K562 (cell line): ENCODE measurements at regions not wholly inside any gene's neighbourhood (a gene's known extent, or its start where the extent isn't known, plus 50 kb on each side); places are given as distances from the start of the nearest gene placed in this dataset.

Experiments used
- CHD1 ChIP-seq: fragments of 200-600 bp; sonication (generic); IDR thresholded peaks from one replicate; pipeline ENCODE4 v1.6.1; 2012; ENCODE audit warnings: mild to moderate bottlenecking, moderate library complexity, low read length, inconsistent platforms
- FOSL1 ChIP-seq: fragments of 200-800 bp; sonication (Bioruptor generic); conservative IDR thresholded peaks from 2 replicates; pipeline ENCODE4 v1.6.1; 2016; ENCODE audit warnings: missing genetic modification characterization, missing compliant biosample characterization
- HNRNPUL1 ChIP-seq: fragments of 200-400 bp; formaldehyde crosslinking; IDR thresholded peaks from 2 replicates; pipeline ENCODE4 v1.6.1; 2017; ENCODE audit warnings: low read length
- HOXB6 ChIP-seq: fragments of 250-450 bp; sonication (Bioruptor Pico); IDR thresholded peaks from 2 replicates; pipeline ENCODE4 v1.5.1; 2022; ENCODE audit warnings: mild to moderate bottlenecking, borderline replicate concordance
- MAFG ChIP-seq: fragments of 450-650 bp; conservative IDR thresholded peaks from 2 replicates; pipeline ENCODE4 v1.6.1; 2016; ENCODE audit warnings: missing genetic modification characterization, missing compliant biosample characterization
- PCBP1 ChIP-seq: fragments of 200-400 bp; formaldehyde crosslinking; IDR thresholded peaks from 2 replicates; pipeline ENCODE4 v1.6.1; 2018; ENCODE audit warnings: mild to moderate bottlenecking, low read depth, low read length; ENCODE audit not compliant: poor library complexity, severe bottlenecking
- TF ChIP-seq, protein P1 (sequence below): fragments of 250-450 bp; sonication (Bioruptor Pico); IDR thresholded peaks from 2 replicates; pipeline ENCODE4 v1.4.0; 2020
- TF ChIP-seq, protein P2 (sequence below): fragments of 250-450 bp; sonication (Bioruptor Pico); IDR thresholded peaks from 2 replicates; pipeline ENCODE4 v1.4.0; 2020; ENCODE audit warnings: mild to moderate bottlenecking, moderate library complexity

DNA sequence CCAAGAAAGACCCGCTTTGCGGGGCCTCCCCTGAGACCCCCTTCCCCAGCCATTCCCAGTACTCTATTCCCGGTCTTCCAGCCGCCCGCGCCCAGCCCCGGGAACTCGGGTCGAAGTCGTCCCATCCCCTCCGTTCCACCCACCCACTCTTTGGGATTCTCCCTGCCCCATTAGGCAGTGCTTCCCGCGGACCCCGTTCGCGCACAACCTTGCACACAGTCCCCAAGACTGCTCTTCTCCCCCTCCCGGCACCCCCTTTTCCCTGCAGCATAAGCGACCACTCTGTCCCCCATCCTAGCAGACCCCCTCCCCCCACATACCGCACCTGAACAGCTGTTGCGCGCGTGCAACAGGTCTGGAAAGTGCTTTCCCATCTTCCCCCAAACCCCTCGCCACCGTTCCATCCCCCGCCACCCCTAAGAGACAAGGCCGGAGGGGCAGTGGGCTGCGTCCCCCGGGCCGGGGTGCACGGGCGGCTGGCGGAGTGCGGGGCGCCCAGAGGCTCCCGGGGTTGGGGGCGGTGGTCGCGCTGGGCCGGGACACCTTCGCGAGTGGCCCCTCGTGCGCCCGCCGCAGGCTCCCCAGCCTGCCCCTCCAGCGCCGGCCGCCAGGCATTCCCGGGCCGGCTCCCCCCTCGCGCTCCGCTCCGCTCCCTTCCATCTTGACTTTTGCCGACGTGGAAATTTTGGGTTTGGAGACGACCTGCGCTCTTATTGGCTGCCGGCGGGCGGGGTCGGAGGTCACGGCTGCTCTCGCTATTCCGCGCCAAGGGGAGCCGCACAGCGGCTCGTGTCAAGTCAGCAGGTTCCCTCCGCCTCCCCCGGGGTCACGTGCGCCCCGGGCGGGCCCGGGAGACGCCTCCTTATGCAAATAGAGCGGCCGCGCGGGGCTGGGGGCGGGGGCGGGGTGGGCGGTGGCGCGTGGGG is 201.2 kb upstream of the NFE2L3 start (continued):
- TF ChIP-seq, protein P1, sequence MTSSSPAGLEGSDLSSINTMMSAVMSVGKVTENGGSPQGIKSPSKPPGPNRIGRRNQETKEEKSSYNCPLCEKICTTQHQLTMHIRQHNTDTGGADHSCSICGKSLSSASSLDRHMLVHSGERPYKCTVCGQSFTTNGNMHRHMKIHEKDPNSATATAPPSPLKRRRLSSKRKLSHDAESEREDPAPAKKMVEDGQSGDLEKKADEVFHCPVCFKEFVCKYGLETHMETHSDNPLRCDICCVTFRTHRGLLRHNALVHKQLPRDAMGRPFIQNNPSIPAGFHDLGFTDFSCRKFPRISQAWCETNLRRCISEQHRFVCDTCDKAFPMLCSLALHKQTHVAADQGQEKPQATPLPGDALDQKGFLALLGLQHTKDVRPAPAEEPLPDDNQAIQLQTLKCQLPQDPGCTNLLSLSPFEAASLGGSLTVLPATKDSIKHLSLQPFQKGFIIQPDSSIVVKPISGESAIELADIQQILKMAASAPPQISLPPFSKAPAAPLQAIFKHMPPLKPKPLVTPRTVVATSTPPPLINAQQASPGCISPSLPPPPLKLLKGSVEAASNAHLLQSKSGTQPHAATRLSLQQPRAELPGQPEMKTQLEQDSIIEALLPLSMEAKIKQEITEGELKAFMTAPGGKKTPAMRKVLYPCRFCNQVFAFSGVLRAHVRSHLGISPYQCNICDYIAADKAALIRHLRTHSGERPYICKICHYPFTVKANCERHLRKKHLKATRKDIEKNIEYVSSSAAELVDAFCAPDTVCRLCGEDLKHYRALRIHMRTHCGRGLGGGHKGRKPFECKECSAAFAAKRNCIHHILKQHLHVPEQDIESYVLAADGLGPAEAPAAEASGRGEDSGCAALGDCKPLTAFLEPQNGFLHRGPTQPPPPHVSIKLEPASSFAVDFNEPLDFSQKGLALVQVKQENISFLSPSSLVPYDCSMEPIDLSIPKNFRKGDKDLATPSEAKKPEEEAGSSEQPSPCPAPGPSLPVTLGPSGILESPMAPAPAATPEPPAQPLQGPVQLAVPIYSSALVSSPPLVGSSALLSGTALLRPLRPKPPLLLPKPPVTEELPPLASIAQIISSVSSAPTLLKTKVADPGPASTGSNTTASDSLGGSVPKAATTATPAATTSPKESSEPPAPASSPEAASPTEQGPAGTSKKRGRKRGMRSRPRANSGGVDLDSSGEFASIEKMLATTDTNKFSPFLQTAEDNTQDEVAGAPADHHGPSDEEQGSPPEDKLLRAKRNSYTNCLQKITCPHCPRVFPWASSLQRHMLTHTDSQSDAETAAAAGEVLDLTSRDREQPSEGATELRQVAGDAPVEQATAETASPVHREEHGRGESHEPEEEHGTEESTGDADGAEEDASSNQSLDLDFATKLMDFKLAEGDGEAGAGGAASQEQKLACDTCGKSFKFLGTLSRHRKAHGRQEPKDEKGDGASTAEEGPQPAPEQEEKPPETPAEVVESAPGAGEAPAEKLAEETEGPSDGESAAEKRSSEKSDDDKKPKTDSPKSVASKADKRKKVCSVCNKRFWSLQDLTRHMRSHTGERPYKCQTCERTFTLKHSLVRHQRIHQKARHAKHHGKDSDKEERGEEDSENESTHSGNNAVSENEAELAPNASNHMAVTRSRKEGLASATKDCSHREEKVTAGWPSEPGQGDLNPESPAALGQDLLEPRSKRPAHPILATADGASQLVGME (CRISPR knock-in tag), result no peak
- TF ChIP-seq MAFG (tag), result peak; percentile 52; the same call in 1 of the 2 replicates
- TF ChIP-seq CHD1, result no peak
- no peak for TF ChIP-seq HNRNPUL1
- TF ChIP-seq FOSL1 (tag), result no peak
- peak; percentile 86 for TF ChIP-seq PCBP1
- TF ChIP-seq HOXB6 (CRISPR knock-in tag), result no peak
- TF ChIP-seq, protein P2, sequence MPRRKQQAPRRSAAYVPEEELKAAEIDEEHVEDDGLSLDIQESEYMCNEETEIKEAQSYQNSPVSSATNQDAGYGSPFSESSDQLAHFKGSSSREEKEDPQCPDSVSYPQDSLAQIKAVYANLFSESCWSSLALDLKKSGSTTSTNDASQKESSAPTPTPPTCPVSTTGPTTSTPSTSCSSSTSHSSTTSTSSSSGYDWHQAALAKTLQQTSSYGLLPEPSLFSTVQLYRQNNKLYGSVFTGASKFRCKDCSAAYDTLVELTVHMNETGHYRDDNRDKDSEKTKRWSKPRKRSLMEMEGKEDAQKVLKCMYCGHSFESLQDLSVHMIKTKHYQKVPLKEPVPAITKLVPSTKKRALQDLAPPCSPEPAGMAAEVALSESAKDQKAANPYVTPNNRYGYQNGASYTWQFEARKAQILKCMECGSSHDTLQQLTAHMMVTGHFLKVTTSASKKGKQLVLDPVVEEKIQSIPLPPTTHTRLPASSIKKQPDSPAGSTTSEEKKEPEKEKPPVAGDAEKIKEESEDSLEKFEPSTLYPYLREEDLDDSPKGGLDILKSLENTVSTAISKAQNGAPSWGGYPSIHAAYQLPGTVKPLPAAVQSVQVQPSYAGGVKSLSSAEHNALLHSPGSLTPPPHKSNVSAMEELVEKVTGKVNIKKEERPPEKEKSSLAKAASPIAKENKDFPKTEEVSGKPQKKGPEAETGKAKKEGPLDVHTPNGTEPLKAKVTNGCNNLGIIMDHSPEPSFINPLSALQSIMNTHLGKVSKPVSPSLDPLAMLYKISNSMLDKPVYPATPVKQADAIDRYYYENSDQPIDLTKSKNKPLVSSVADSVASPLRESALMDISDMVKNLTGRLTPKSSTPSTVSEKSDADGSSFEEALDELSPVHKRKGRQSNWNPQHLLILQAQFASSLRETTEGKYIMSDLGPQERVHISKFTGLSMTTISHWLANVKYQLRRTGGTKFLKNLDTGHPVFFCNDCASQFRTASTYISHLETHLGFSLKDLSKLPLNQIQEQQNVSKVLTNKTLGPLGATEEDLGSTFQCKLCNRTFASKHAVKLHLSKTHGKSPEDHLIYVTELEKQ, result no peak
